Subcutaneous abdominal adipose tissue (tissue), 5 donors: ENCODE measurements at regions not wholly inside any gene's neighbourhood (a gene's known extent, or its start where the extent isn't known, plus 50 kb on each side); places are given as distances from the start of the nearest gene placed in this dataset.
"Not testable (repeated sequence)": the region's sequence is repeated elsewhere in the genome, so short reads cannot be mapped to it uniquely, and the experiment has no call there.

Experiments used
- H3K27ac ChIP-seq: one replicate; pipeline ENCODE4 v1.7.0; 2013; ENCODE audit warnings: low read depth, mild to moderate bottlenecking, inconsistent platforms, low read length, moderate library complexity
- H3K27me3 ChIP-seq, 5 donors: one replicate each; pipeline ENCODE4 v1.7.0; 2013; ENCODE audit warnings: low read length in 5 of 5, inconsistent platforms in 1 of 5; ENCODE audit not compliant: control insufficient read depth in 5 of 5, insufficient read depth in 4 of 5
- H3K36me3 ChIP-seq, 5 donors: one replicate each; pipeline ENCODE4 v1.7.0; 2013; ENCODE audit warnings: low read length in 5 of 5; ENCODE audit not compliant: control insufficient read depth in 5 of 5, insufficient read depth in 5 of 5
- H3K4me1 ChIP-seq, 5 donors: one replicate each; pipeline ENCODE4 v1.7.0; 2013; ENCODE audit warnings: low read length in 5 of 5, mild to moderate bottlenecking in 3 of 5, moderate library complexity in 1 of 5; ENCODE audit not compliant: control insufficient read depth in 5 of 5, insufficient read depth in 5 of 5
- H3K4me3 ChIP-seq, 5 donors: one replicate each; pipeline ENCODE4 v1.7.0; 2013; ENCODE audit warnings: low read length in 5 of 5, low read depth in 1 of 5
- H3K9ac ChIP-seq, 5 donors: one replicate each; pipeline ENCODE4 v1.7.0; 2013; ENCODE audit warnings: low read length in 5 of 5, mild to moderate bottlenecking in 4 of 5, moderate library complexity in 3 of 5
- H3K9me3 ChIP-seq, 5 donors: one replicate each; pipeline ENCODE4 v1.7.0; 2013; ENCODE audit warnings: low read length in 5 of 5; ENCODE audit not compliant: control insufficient read depth in 5 of 5
- donor health status: healthy.
- donor health status: healthy.
- donor health status: healthy.
- donor health status: healthy.
- donor health status: healthy.

GRCh38 chr4:3607690-3608552 lies 75.7 kb upstream of the LRPAP1 start:
- Histone ChIP-seq H3K4me1 (peaks cover 0 to 9% (median 0%) of the 10 kb centered on the region in 5 donors), H3K27ac (no peak overlapping the region), H3K4me3 (no peak overlapping the region), H3K9me3 (peaks cover 0 to 2% (median 0%) of the 10 kb centered on the region in 5 donors), H3K27me3 (no peaks in the 10 kb centered on the region), H3K36me3 (no peaks in the 10 kb centered on the region), H3K9ac (no peak overlapping the region)

GRCh38 chr4:3606850-3607249 lies 74.6 kb upstream of the LRPAP1 start:
- H3K4me1 ChIP-seq, H3K4me3 ChIP-seq, H3K36me3 ChIP-seq, H3K27me3 ChIP-seq, H3K27ac ChIP-seq, H3K9me3 ChIP-seq, H3K9ac ChIP-seq: not testable (repeated sequence)

DNA sequence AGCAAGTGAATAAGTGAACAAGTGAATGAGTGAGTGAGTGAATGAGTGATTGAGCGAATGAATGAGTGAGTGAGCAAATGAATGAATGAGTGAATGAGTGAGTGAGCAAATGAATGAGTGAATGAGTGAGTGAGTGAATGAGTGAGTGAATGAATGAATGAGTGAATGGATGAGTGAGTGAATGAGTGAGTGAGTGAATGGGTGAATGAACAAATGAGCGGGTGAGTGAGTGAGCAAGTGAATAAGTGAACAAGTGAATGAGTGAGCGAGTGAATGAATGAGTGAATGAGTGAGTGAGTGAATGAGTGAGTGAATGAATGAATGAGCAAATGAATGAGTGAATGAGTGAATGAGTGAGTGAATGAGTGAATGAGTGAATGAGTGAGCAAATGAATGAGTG lies 74.0 kb upstream of the LRPAP1 start:
- not testable (repeated sequence) for H3K27ac ChIP-seq, H3K27me3 ChIP-seq, H3K9ac ChIP-seq, H3K4me3 ChIP-seq, H3K36me3 ChIP-seq, H3K4me1 ChIP-seq
- peaks cover 0 to 10% (median 6%) of the 10 kb centered on the region in 5 donors for H3K9me3 ChIP-seq

DNA sequence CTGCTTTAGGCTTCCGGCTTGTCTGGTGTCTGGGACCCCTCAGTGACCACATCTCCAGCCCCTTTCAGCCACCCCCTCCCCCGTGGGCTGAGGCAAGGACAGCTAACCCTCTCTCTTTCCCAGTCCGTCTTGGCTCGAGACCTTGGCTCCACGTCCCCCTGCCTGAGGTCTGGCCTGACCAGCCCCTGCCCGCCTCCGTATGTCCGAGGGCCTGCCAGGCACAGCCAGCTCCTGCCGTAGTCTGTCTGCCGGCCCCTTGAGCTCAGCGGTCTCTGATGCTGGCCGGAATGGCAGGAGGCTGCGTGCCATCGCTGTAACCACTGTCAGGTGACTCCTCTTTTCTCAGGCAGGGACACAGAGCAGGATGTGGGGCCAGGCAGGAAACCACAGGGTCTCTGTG lies 73.3 kb upstream of the LRPAP1 start:
- Histone ChIP-seq H3K9me3 (peaks cover 0 to 10% (median 6%) of the 10 kb centered on the region in 5 donors), H3K9ac (no peak overlapping the region), H3K36me3 (no peaks in the 10 kb centered on the region), H3K4me3 (no peak overlapping the region), H3K27me3 (no peaks in the 10 kb centered on the region), H3K27ac (no peak overlapping the region), H3K4me1 (peaks cover 0 to 9% (median 0%) of the 10 kb centered on the region in 5 donors)

DNA sequence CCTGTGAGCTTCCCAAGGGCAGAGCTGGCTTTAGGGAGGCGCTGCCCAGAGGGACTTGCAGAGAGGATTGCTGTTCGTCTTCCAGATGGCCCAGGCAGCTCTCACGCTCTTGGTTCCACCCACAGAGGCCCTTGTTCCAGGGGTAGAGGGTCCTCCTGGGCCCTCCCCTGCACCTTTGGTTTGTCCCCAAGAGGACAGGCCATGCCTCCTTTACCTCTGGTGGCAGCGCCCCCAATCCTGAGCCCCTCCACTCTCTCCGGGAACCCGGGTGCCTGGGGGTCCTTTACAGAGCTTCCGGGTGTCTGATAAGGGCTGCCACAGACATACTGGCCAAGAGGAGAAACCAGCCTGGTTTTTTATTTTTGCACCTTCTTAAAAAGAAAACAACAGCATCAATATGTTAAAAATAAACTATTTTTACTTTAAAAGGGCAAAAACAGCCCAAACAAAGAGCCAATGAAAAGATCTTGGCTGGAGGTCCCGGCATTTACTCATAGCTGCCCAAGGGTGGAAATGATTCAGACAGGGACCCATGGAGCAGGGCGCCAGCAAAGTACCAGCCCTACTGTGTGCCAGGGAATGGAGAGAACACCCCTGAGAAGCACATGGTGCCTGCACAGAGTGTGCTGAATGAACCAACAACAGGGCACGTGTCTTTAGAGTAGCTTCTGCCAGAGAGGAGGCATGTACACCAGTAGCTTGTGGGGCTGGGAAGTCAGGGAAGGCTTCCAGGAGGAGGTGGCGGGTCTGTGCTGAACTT lies 70.8 kb upstream of the LRPAP1 start:
- H3K27me3 ChIP-seq, H3K4me3 ChIP-seq, H3K9ac ChIP-seq, H3K27ac ChIP-seq, H3K36me3 ChIP-seq, H3K4me1 ChIP-seq: not testable (repeated sequence)
- peaks cover 0 to 10% (median 6%) of the 10 kb centered on the region in 5 donors for H3K9me3 ChIP-seq

GRCh38 chr4:3601992-3602391 lies 69.8 kb upstream of the LRPAP1 start:
- Histone ChIP-seq H3K4me1 (no peaks in the 10 kb centered on the region), H3K27me3 (peaks cover 0 to 3% (median 0%) of the 10 kb centered on the region in 5 donors), H3K9ac (no peak overlapping the region), H3K27ac (no peak overlapping the region), H3K4me3 (no peak overlapping the region), H3K36me3 (no peaks in the 10 kb centered on the region), H3K9me3 (peaks cover 0 to 10% (median 6%) of the 10 kb centered on the region in 5 donors)

DNA sequence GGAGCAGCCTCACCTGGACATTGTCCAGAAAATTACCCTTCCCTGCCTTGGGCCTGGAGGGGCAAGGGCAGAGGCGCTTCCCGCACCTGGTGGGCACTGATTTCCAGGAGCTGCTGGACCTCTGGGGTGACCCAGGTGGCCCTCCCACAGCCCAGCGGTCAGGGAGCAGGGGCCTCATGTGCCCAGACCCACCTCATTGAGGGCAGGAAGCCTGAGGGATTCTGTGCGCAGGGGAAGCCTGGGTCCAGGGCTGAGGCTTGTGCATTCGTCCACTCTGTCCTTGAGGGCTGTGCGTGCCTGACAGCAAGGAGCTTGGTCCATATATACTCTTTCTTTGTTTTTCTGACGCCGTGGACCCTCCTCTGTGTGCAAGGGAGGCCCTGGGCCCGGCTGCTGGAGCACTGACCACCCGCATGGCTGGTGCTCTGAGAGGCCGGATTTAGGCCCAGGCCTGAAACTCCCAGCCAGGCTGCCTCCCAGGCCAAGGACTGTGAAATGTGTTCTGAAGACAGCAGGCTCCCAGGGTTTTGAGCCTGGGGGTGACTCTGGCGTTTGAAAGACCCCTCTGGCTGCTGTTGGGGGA lies 69.0 kb upstream of the LRPAP1 start:
- H3K4me3 ChIP-seq, H3K4me1 ChIP-seq, H3K36me3 ChIP-seq, H3K27ac ChIP-seq, H3K27me3 ChIP-seq, H3K9ac ChIP-seq: not testable (repeated sequence)
- H3K9me3 ChIP-seq: peaks cover 0 to 10% (median 6%) of the 10 kb centered on the region in 5 donors

- peaks cover 0 to 10% (median 6%) of the 10 kb centered on the region in 5 donors for H3K9me3 ChIP-seq
- H3K4me3 ChIP-seq: no peak overlapping the region
- H3K4me1 ChIP-seq: no peaks in the 10 kb centered on the region
- no peak overlapping the region for H3K27ac ChIP-seq
- H3K9ac ChIP-seq: no peak overlapping the region
- H3K27me3 ChIP-seq: peaks cover 0 to 5% (median 3%) of the 10 kb centered on the region in 5 donors
- H3K36me3 ChIP-seq: no peaks in the 10 kb centered on the region
Measured at GRCh38 chr4:3599951-3600350, 67.7 kb upstream of the LRPAP1 start.

- Histone ChIP-seq H3K4me1 (no peaks in the 10 kb centered on the region), H3K9ac (no peak overlapping the region), H3K27me3 (peaks cover 0 to 5% (median 4%) of the 10 kb centered on the region in 5 donors), H3K4me3 (no peak overlapping the region), H3K36me3 (no peaks in the 10 kb centered on the region), H3K27ac (no peak overlapping the region), H3K9me3 (peaks cover 0 to 10% (median 6%) of the 10 kb centered on the region in 5 donors)
Measured at GRCh38 chr4:3598695-3599227, 66.5 kb upstream of the LRPAP1 start.
